B cell (primary cell): ENCODE measurements at regions not wholly inside any gene's neighbourhood (a gene's known extent, or its start where the extent isn't known, plus 50 kb on each side); places are given as distances from the start of the nearest gene placed in this dataset.

Experiments used
- ATAC-seq: fragments of 200-7000 bp; cut with Tn5 transposase; one replicate; pipeline ENCODE4 v1.10.0; 2021; ENCODE audit warnings: low read depth, mild to moderate bottlenecking, moderate number of reproducible peaks, moderate library complexity
- CTCF ChIA-PET: fragments of 350-600 bp; sonication (Branson Sonifier 250); formaldehyde crosslinking; loops from one replicate; lab custom pipeline; 2021; ENCODE audit warnings: antibody characterized with exemption, inconsistent platforms; lab: Charles Lee
- POLR2A ChIA-PET: fragments of 350-600 bp; sonication (Branson Sonifier 250); formaldehyde crosslinking; loops from one replicate; lab custom pipeline; 2021; ENCODE audit warnings: antibody characterized with exemption; lab: Charles Lee
- DNase-seq: peaks from one replicate; pipeline ENCODE4 v3.0.0; 2013
- H2AFZ ChIP-seq: 2 replicates; pipeline ENCODE4 v1.6.1; 2012; ENCODE audit warnings: mild to moderate bottlenecking, low read depth, low read length; ENCODE audit not compliant: insufficient read depth, poor library complexity, severe bottlenecking
- H3K27ac ChIP-seq, 2 donors: 1 replicate in 1 of 2; 2 replicates in 1 of 2; pipeline ENCODE4 v1.5.1; 2012 to 2013; ENCODE audit warnings: low read length in 2 of 2, mild to moderate bottlenecking in 2 of 2, moderate library complexity in 1 of 2
- H3K27me3 ChIP-seq, 4 experiments: fragments of 200-600 bp in 1 of 4; sonication (generic) in 1 of 4; replicated peaks in 1 of 4; 1 replicate in 2 of 4; 2 replicates in 2 of 4; pipeline versions ENCODE4 v1.6.1 to v1.7.0; 2013 to 2016; ENCODE audit warnings: low read length in 3 of 4, mild to moderate bottlenecking in 2 of 4, mixed read lengths in 1 of 4, moderate library complexity in 1 of 4; ENCODE audit not compliant: insufficient read depth in 4 of 4, control insufficient read depth in 3 of 4; ENCODE audit errors: control extremely low read depth in 1 of 4
- H3K36me3 ChIP-seq, 2 experiments: replicated peaks in 1 of 2; 1 replicate in 1 of 2; 2 replicates in 1 of 2; pipeline versions ENCODE4 v1.6.1 to v1.7.1; 2013; ENCODE audit warnings: low read length in 1 of 2; ENCODE audit not compliant: insufficient read depth in 2 of 2, control insufficient read depth in 1 of 2; ENCODE audit errors: control extremely low read depth in 1 of 2, extremely low read depth in 1 of 2
- H3K4me1 ChIP-seq, 2 donors: fragments of 200-600 bp in 1 of 2; sonication (generic) in 1 of 2; 1 replicate in 1 of 2; 2 replicates in 1 of 2; pipeline versions ENCODE4 v1.5.1 to v1.6.1; 2013 to 2017; ENCODE audit warnings: low read length in 2 of 2; ENCODE audit not compliant: control insufficient read depth in 2 of 2, insufficient read depth in 2 of 2
- H3K4me2 ChIP-seq: replicated peaks from 2 replicates; pipeline ENCODE3; 2012; ENCODE audit warnings: mild to moderate bottlenecking, low read depth, low read length; ENCODE audit not compliant: poor library complexity, severe bottlenecking
- H3K4me3 ChIP-seq, 5 experiments: fragments of 200-600 bp in 1 of 5; sonication (generic) in 1 of 5; 1 replicate in 3 of 5; 2 replicates in 2 of 5; pipeline versions ENCODE4 v1.5.1 to v1.7.0; 2011 to 2016; ENCODE audit warnings: low read length in 4 of 5, mild to moderate bottlenecking in 4 of 5, low read depth in 2 of 5, control low read depth in 1 of 5, moderate library complexity in 1 of 5; ENCODE audit not compliant: insufficient read depth in 1 of 5; ENCODE audit errors: control extremely low read depth in 1 of 5, extremely low read depth in 1 of 5
- H3K79me2 ChIP-seq: fragments of 200-600 bp; sonication (generic); one replicate; pipeline ENCODE4 v1.6.0; 2016; ENCODE audit warnings: low read length; ENCODE audit not compliant: control insufficient read depth, insufficient read depth
- H3K9ac ChIP-seq: fragments of 200-600 bp; sonication (generic); 2 replicates; pipeline ENCODE4 v1.6.1; 2017; ENCODE audit warnings: mild to moderate bottlenecking, low read length, moderate library complexity
- H3K9me3 ChIP-seq, 3 donors: one replicate each; pipeline versions ENCODE4 v1.6.1 to v1.7.1; 2013; ENCODE audit warnings: low read length in 2 of 3; ENCODE audit not compliant: control insufficient read depth in 2 of 3, insufficient read depth in 1 of 3; ENCODE audit errors: control extremely low read depth in 1 of 3
- H4K20me1 ChIP-seq: 2 replicates; pipeline ENCODE4 v1.6.0; 2012; ENCODE audit warnings: mild to moderate bottlenecking, low read length; ENCODE audit not compliant: insufficient read depth, control insufficient read depth, poor library complexity, severe bottlenecking
- H3K27ac Mint-ChIP-seq: one replicate; pipeline ENCODE4 v1.8.0; 2021; ENCODE audit warnings: mixed read lengths
- H3K27me3 Mint-ChIP-seq: one replicate; pipeline ENCODE4 v1.8.0; 2021; ENCODE audit warnings: mixed read lengths
- H3K4me1 Mint-ChIP-seq: one replicate; pipeline ENCODE4 v1.8.0; 2021; ENCODE audit warnings: mixed read lengths
- H3K4me3 Mint-ChIP-seq: one replicate; pipeline ENCODE4 v1.8.0; 2021; ENCODE audit warnings: mixed read lengths
- H3K9me3 Mint-ChIP-seq: one replicate; pipeline ENCODE4 v1.8.0; 2022; ENCODE audit warnings: mixed read lengths; ENCODE audit not compliant: insufficient read depth
- CTCF ChIP-seq: fragments of 200-600 bp; IDR thresholded peaks from one replicate; pipeline ENCODE4 v1.8.0; 2022; ENCODE audit warnings: antibody characterized with exemption, mild to moderate bottlenecking
- EZH2 ChIP-seq: IDR thresholded peaks from 2 replicates; pipeline ENCODE4 v1.6.1; 2012; ENCODE audit warnings: borderline replicate concordance, low read depth, mild to moderate bottlenecking, moderate library complexity, low read length; ENCODE audit not compliant: insufficient read depth, poor library complexity, severe bottlenecking
- WGBS: methylation state at CpG from one replicate; pipeline ENCODE4 v1.1.5; 2013; ENCODE audit warnings: missing lambda C conversion rate; ENCODE audit not compliant: insufficient coverage; 5-methylcytosine and 5-hydroxymethylcytosine counted together
- intact Hi-C: fragments of 100-400 bp; cut with micrococcal nuclease; formaldehyde crosslinking; loops from one replicate; pipeline ENCODE4 v1.10.0; 2022

- H3K4me3 ChIP-seq: no peak overlapping the region
- H3K79me2 ChIP-seq: no peaks in the 10 kb centered on the region
- H3K4me2 ChIP-seq: no peak overlapping the region
- H3K36me3 ChIP-seq: no peaks in the 10 kb centered on the region
- no peak for DNase-seq
- TF ChIP-seq CTCF: no peak
- no peak for TF ChIP-seq EZH2
- H3K27ac ChIP-seq: no peak overlapping the region
- ChIA-PET CTCF (no interaction called here), POLR2A (no interaction called here)
- Mint-ChIP-seq H3K4me1 (no peaks in the 10 kb centered on the region), H3K4me3 (no peak overlapping the region), H3K27me3 (no peaks in the 10 kb centered on the region), H3K9me3 (no peaks in the 10 kb centered on the region), H3K27ac (no peak overlapping the region)
- H3K27me3 ChIP-seq: no peaks in the 10 kb centered on the region
- no peaks in the 10 kb centered on the region for H3K9me3 ChIP-seq
- intact Hi-C loops: no loop called here
- no peak overlapping the region for H3K9ac ChIP-seq
- no peaks in the 10 kb centered on the region for H4K20me1 ChIP-seq
- WGBS: 100% methylated on average over 1 of the region's 6 CpGs
- H3K4me1 ChIP-seq: no peaks in the 10 kb centered on the region
- no peak for ATAC-seq
- H2AFZ ChIP-seq: no peak overlapping the region
Observed at GRCh38 chr1:189657715-189658114, 819.9 kb downstream of the BRINP3 start.

- Histone ChIP-seq H3K27ac (no peak overlapping the region), H3K4me3 (no peak overlapping the region), H3K27me3 (no peaks in the 10 kb centered on the region), H4K20me1 (no peaks in the 10 kb centered on the region), H3K79me2 (no peaks in the 10 kb centered on the region), H3K36me3 (no peaks in the 10 kb centered on the region), H3K9me3 (no peaks in the 10 kb centered on the region), H3K4me2 (no peak overlapping the region), H3K9ac (no peak overlapping the region), H3K4me1 (no peaks in the 10 kb centered on the region), H2AFZ (no peak overlapping the region)
- no CpG with 5 or more reads among the region's 3 CpGs for WGBS
- intact Hi-C loops: no loop called here
- Mint-ChIP-seq H3K27ac (no peak overlapping the region), H3K9me3 (no peaks in the 10 kb centered on the region), H3K27me3 (no peaks in the 10 kb centered on the region), H3K4me1 (no peaks in the 10 kb centered on the region), H3K4me3 (no peak overlapping the region)
- TF ChIP-seq EZH2: no peak
- TF ChIP-seq CTCF: no peak
- ChIA-PET CTCF (no interaction called here), POLR2A (no interaction called here)
- no peak for ATAC-seq
- no peak for DNase-seq
Observed at GRCh38 chr1:189658381-189658780, 819.3 kb downstream of the BRINP3 start.
